ENCODE measurements at regions not wholly inside any gene's neighbourhood (a gene's known extent, or its start where the extent isn't known, plus 50 kb on each side); places are given as distances from the start of the nearest gene placed in this dataset.

DNA sequence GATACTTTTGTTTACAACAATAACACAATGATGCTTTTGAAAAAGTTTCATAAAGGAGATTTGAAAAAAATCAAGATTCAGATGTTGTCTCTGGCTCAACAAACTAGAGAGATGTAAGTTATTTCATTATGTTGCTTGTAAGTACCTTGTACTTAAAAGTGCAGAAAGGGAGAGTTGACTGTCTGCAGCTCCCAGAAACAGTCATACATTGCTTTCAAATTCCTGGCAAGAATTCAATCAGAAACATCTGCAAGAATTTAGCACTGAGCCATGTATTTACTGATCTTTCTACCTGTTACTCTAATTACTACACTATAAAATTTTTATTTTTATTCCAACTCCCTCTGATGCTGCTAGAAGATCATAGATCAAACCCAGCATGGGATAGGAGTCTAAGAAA, 1261.3 kb upstream of the SPRY2 start:
- no peak overlapping the region for H3K18ac ChIP-seq (ENCODE audit: low read depth, low read length)
- no peak overlapping the region for H3K9ac ChIP-seq (ENCODE audit: low read depth, low read length)
- no peaks in the 10 kb centered on the region for H3K4me1 ChIP-seq (ENCODE audit: control insufficient read depth, insufficient read depth, low read length)
- no peaks in the 10 kb centered on the region for H3K27me3 ChIP-seq (ENCODE audit: control insufficient read depth, insufficient read depth, low read length)
- H2AK9ac ChIP-seq (replicated peaks; ENCODE audit: low read depth, low read length, poor library complexity), result no peak overlapping the region
- H3K4me2 ChIP-seq (ENCODE audit: low read depth, low read length), result no peak overlapping the region
- H3K79me1 ChIP-seq (ENCODE audit: low read depth in 1 of 2, low read length in 2 of 2), result no peaks in the 10 kb centered on the region
- no peak for TF ChIP-seq POLR2A (IDR thresholded peaks at IDR 0.05; ENCODE audit: low read depth, low read length)
- TF ChIP-seq CHD1 (IDR thresholded peaks at IDR 0.05; ENCODE audit: low read depth, low read length), result no peak
- no peak for TF ChIP-seq RCOR1 (IDR thresholded peaks at IDR 0.05; ENCODE audit: insufficient replicate concordance, low read length)
- no peak for TF ChIP-seq RFX5 (IDR thresholded peaks at IDR 0.05; ENCODE audit: low read depth, low read length)
- POLR2A ChIA-PET (ENCODE audit: unreplicated experiment), result no interaction called here
- no peak overlapping the region for H3K14ac ChIP-seq (replicated peaks; ENCODE audit: low read depth, low read length)
- no peak overlapping the region for H3K4me3 ChIP-seq (ENCODE audit: insufficient read depth, low read depth, low read length)
- H3K23ac ChIP-seq (ENCODE audit: low read depth, low read length), result no peak overlapping the region
- CTCF ChIA-PET, result no interaction called here
- in situ Hi-C loops (cut with MboI; ENCODE audit: low sequenced_read_pairs), result no loop called here
- dilution Hi-C loops (cut with HindIII; ENCODE audit: low sequenced_read_pairs, unreplicated experiment), result no loop called here
- H2AK5ac ChIP-seq (ENCODE audit: low read depth, low read length), result no peak overlapping the region
- peaks cover 1% of the 10 kb centered on the region; the same call in 1 of the 2 replicates for H3K9me3 ChIP-seq (ENCODE audit: control insufficient read depth, insufficient read depth, low read length)
- H4K91ac ChIP-seq (ENCODE audit: insufficient read depth, low read depth, low read length), result no peak overlapping the region
- no peak overlapping the region for H2BK15ac ChIP-seq (ENCODE audit: low read depth, low read length)
- H3K27ac ChIP-seq (ENCODE audit: insufficient read depth, low read length), result no peak overlapping the region
- H2AFZ ChIP-seq (replicated peaks; ENCODE audit: low read length, poor library complexity), result no peak overlapping the region
- ATAC-seq (ENCODE audit: low read depth), result no peak
- BruUV-seq (replicated peaks), result no TSS peak
- intact Hi-C loops (cut with micrococcal nuclease), result no loop called here
- no peaks in the 10 kb centered on the region for H4K20me1 ChIP-seq (ENCODE audit: insufficient read depth, low read length)
- no peaks in the 10 kb centered on the region for H3K36me3 ChIP-seq (ENCODE audit: control insufficient read depth, insufficient read depth, low read length)
- DNase-seq, result no peak
- no peak overlapping the region for H2BK120ac ChIP-seq (ENCODE audit: low read depth, low read length)
- no peak overlapping the region for H4K5ac ChIP-seq (ENCODE audit: low read depth, low read length)
- no peak overlapping the region for H2BK5ac ChIP-seq (ENCODE audit: low read depth, low read length, poor library complexity, severe bottlenecking)
- H3K56ac ChIP-seq (ENCODE audit: extremely low read depth, insufficient read depth, low read length), result no peak overlapping the region
- H3K9me1 ChIP-seq (ENCODE audit: insufficient read depth, low read length), result no peaks in the 10 kb centered on the region
- H3K4ac ChIP-seq (ENCODE audit: low read depth, low read length), result no peak overlapping the region
- H4K8ac ChIP-seq (ENCODE audit: low read depth in 2 of 2, low read length in 2 of 2), result no peak overlapping the region
- H2BK20ac ChIP-seq (ENCODE audit: low read depth, low read length), result no peak overlapping the region

All from IMR-90 (cell line).